GM23248 (cell line): ENCODE measurements at regions not wholly inside any gene's neighbourhood (a gene's known extent, or its start where the extent isn't known, plus 50 kb on each side); places are given as distances from the start of the nearest gene placed in this dataset.

ENCODE experiments used
- EZH2 ChIP-seq: fragments of 200-600 bp; sonication (generic); IDR thresholded peaks from 2 replicates; pipeline ENCODE4 v1.6.1; 2018; ENCODE audit warnings: antibody characterized with exemption, mild to moderate bottlenecking; ENCODE audit not compliant: insufficient read depth, poor library complexity, severe bottlenecking
- EZH2phosphoT487 ChIP-seq: fragments of 200-600 bp; sonication (generic); IDR thresholded peaks from 2 replicates; pipeline ENCODE4 v1.6.1; 2018; ENCODE audit warnings: antibody characterized with exemption, moderate library complexity, mild to moderate bottlenecking, low read depth; ENCODE audit not compliant: insufficient read depth

DNA sequence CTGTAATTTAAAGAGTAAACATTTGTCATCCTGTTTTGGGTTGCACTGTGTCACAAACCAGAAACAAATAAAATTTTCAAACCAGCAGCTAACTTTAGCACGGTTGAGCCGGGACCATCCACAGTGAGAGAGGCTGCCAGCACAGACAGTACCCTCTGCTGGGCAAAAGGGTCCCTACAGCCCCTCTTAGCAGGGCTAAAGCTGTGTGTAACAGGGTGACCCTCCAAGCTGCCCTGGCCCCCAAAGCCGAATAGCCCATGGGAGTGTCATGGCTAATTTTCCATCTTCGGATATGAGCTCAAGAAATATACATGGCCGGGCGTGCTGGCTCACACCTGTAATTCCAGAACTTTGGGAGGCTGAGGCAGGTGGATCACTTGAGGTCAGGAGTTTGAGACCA is 157.1 kb upstream of the GRIN2B start:
- no peak for TF ChIP-seq EZH2
- TF ChIP-seq EZH2phosphoT487, result no peak
